GM12865 (cell line): ENCODE measurements at regions not wholly inside any gene's neighbourhood (a gene's known extent, or its start where the extent isn't known, plus 50 kb on each side); places are given as distances from the start of the nearest gene placed in this dataset.

Experiments
- DNase-seq: peaks from one replicate; pipeline ENCODE4 v3.0.0; 2010; ENCODE audit warnings: low read depth
- H3K4me3 ChIP-seq: 2 replicates; pipeline ENCODE4 v1.5.1; 2011; ENCODE audit warnings: mild to moderate bottlenecking, low read depth, low read length, control low read depth
- TF ChIP-seq, protein P1 (sequence below): IDR thresholded peaks from 2 replicates; pipeline ENCODE4 v1.5.1; 2011; ENCODE audit warnings: low read length, control low read depth, low read depth, inconsistent platforms; ENCODE audit not compliant: insufficient read depth; ENCODE audit errors: missing control alignments

- TF ChIP-seq, protein P1, sequence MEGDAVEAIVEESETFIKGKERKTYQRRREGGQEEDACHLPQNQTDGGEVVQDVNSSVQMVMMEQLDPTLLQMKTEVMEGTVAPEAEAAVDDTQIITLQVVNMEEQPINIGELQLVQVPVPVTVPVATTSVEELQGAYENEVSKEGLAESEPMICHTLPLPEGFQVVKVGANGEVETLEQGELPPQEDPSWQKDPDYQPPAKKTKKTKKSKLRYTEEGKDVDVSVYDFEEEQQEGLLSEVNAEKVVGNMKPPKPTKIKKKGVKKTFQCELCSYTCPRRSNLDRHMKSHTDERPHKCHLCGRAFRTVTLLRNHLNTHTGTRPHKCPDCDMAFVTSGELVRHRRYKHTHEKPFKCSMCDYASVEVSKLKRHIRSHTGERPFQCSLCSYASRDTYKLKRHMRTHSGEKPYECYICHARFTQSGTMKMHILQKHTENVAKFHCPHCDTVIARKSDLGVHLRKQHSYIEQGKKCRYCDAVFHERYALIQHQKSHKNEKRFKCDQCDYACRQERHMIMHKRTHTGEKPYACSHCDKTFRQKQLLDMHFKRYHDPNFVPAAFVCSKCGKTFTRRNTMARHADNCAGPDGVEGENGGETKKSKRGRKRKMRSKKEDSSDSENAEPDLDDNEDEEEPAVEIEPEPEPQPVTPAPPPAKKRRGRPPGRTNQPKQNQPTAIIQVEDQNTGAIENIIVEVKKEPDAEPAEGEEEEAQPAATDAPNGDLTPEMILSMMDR: no peak
- DNase-seq: no peak
- no peak overlapping the region for H3K4me3 ChIP-seq
Measured at GRCh38 chr2:147101941-147102790, 742.7 kb upstream of the ACVR2A start.

DNA sequence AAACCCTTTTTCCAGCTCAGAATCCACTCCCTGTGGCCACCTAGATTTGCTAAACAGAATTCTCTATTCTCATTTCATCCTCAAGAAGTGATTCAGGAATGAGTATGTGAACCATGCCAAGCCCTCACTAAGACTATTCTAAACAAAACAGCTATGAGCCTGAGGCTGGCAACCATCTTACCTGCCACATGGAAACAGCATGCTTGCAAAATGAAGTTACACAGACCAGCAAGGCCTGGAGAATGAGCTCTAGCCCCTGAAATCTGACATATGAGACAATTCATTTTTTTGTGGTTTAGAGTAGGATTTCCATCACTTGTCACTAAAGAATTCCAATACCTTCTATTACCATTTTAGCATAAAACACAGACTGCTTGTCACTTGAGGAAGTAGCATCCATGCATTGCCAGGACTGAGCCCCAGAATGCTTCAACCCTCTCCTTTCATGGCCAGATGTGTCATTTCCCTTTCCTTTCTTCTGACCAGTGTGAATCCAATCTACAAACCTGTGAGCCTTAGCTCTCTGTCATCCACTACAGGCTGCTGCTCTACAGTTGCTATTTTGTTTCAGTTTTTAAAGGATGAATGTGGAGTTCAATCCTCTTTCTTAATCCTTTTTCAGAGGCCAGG lies 744.3 kb upstream of the ACVR2A start:
- TF ChIP-seq, protein P1: no peak
- DNase-seq: no peak

DNA sequence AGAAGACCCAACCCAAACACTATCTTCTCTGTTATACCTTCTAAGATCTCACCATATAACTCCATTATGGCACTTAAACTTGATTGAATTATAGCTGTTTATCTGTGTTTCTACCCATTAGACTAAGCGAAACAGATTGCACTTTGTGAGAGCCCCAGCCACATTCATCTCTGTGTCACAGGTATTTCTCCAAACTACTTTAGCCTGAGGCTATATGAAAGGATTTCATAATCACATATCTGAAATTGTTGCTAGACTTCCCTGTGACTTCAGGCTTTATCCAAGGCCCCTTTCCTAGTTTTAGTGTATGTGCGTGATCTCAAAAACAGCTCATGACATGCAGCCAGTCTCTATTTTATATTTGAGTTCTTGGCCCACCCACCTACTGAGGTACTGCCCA lies 745.0 kb upstream of the ACVR2A start:
- DNase-seq: no peak
- no peak overlapping the region for H3K4me3 ChIP-seq
- TF ChIP-seq, protein P1: no peak

More for the DNA sequence above, 744.3 kb upstream of the ACVR2A start:
- H3K4me3 ChIP-seq: no peak overlapping the region

DNA sequence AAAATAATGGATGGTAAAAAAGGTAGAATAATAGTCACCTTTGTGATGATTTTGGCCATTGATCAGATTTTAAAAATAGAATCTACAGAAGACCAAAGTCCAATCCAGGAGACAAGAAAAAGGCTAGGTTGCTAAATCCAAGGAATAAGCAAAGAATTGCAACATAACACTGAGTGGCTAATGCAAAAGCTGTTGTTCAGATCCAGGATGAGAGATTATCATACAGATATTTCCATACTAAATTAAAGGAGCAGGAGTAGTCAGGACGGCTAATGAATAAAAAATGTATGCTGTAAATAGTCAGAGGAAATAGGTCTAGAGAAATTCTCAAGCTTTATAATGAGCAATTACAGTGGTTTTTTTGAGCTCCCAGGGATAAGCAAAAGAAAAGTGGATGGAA lies 745.9 kb upstream of the ACVR2A start:
- TF ChIP-seq, protein P1: no peak

GRCh38 chr2:147097747-147098146 lies 747.1 kb upstream of the ACVR2A start:
- no peak for DNase-seq
- H3K4me3 ChIP-seq: no peak overlapping the region
- TF ChIP-seq, protein P1: no peak

More for the DNA sequence above, 745.9 kb upstream of the ACVR2A start:
- H3K4me3 ChIP-seq: no peak overlapping the region
- DNase-seq: no peak

GRCh38 chr2:147096671-147097070 lies 748.2 kb upstream of the ACVR2A start:
- TF ChIP-seq, protein P1: no peak
- no peak for DNase-seq
- no peak overlapping the region for H3K4me3 ChIP-seq
